ENCODE measurements at regions not wholly inside any gene's neighbourhood (a gene's known extent, or its start where the extent isn't known, plus 50 kb on each side); places are given as distances from the start of the nearest gene placed in this dataset.

DNA sequence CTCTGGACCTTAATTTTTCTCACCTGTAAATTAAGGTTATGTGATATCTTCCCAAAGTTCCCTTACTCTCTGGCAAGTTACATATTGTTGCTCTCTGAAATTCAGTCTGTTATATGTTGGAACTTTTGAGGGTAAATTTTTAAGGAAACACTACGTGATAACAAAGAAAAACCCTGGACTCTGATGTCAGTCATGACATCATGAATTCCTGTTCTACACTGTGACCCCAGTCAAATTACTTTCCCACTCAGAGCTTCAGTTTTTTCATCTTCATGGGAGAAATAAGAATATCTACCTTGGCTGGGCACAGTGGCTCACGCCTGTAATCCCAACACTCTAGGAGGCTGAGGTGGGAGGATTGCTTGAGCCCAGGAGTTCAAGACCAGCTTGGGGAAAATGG is 164.6 kb upstream of the RALGAPA2 start:
- DNase-seq (ENCODE audit: unreplicated experiment): no peak
- no peak overlapping the region for H3K4me3 Mint-ChIP-seq (ENCODE audit: unreplicated experiment)
- no peaks in the 10 kb centered on the region for H3K9me3 Mint-ChIP-seq (ENCODE audit: unreplicated experiment)
- TF ChIP-seq, protein P1, sequence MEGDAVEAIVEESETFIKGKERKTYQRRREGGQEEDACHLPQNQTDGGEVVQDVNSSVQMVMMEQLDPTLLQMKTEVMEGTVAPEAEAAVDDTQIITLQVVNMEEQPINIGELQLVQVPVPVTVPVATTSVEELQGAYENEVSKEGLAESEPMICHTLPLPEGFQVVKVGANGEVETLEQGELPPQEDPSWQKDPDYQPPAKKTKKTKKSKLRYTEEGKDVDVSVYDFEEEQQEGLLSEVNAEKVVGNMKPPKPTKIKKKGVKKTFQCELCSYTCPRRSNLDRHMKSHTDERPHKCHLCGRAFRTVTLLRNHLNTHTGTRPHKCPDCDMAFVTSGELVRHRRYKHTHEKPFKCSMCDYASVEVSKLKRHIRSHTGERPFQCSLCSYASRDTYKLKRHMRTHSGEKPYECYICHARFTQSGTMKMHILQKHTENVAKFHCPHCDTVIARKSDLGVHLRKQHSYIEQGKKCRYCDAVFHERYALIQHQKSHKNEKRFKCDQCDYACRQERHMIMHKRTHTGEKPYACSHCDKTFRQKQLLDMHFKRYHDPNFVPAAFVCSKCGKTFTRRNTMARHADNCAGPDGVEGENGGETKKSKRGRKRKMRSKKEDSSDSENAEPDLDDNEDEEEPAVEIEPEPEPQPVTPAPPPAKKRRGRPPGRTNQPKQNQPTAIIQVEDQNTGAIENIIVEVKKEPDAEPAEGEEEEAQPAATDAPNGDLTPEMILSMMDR (IDR thresholded peaks at IDR 0.05; ENCODE audit: unreplicated experiment): no peak
- no peak overlapping the region for H3K27ac Mint-ChIP-seq (ENCODE audit: low read depth, unreplicated experiment)
- no peaks in the 10 kb centered on the region for H3K36me3 Mint-ChIP-seq (ENCODE audit: insufficient read depth, unreplicated experiment)
- POLR2A ChIA-PET: no interaction called here
- H3K4me1 Mint-ChIP-seq (ENCODE audit: insufficient read depth, unreplicated experiment): no peaks in the 10 kb centered on the region
- H3K27me3 Mint-ChIP-seq (ENCODE audit: insufficient read depth, unreplicated experiment): peaks cover 40% of the 10 kb centered on the region
- intact Hi-C loops (cut with micrococcal nuclease): no loop called here
- BruUV-seq (replicated peaks): no TSS peak
- CTCF ChIA-PET: interaction anchor here (0.6 to 7.6 kb wide), 17 partner anchors 11 to 843 kb away, joined by 3 to 134 read pairs (median 4); partner anchors contain the start of genes KIZ and NKX2-2

DNA sequence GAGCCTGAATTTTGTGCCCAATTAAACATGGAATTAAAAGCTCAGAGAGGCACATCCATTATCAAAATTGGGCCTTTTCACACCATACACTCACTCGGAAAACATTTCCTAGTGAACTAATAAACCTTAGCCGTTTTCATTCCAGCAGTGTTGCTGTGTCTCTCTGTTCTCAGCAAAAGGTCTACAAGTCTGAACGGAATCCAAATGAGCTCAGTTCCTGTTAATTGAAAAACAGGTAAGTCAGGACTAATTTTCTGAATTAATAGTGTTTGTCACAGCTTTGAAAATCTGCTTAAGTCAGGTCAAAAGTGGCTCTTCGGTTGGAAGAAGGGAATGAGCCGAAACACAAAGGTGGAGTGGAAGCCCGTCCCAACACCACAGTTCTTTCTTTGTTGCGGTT is 163.3 kb upstream of the RALGAPA2 start:
- intact Hi-C loops (cut with micrococcal nuclease): no loop called here
- no peak for DNase-seq (ENCODE audit: unreplicated experiment)
- Mint-ChIP-seq H3K27ac (ENCODE audit: low read depth, unreplicated experiment) (no peak overlapping the region), H3K9me3 (ENCODE audit: unreplicated experiment) (no peaks in the 10 kb centered on the region), H3K27me3 (ENCODE audit: insufficient read depth, unreplicated experiment) (peaks cover 52% of the 10 kb centered on the region), H3K4me1 (ENCODE audit: insufficient read depth, unreplicated experiment) (no peaks in the 10 kb centered on the region), H3K36me3 (ENCODE audit: insufficient read depth, unreplicated experiment) (no peaks in the 10 kb centered on the region), H3K4me3 (ENCODE audit: unreplicated experiment) (no peak overlapping the region)
- no TSS peak for BruUV-seq (replicated peaks)
- TF ChIP-seq, protein P1 (IDR thresholded peaks at IDR 0.05; ENCODE audit: unreplicated experiment): no peak
- CTCF ChIA-PET: interaction anchor here (0.5 to 7.6 kb wide), 6 partner anchors 14 to 928 kb away, joined by 3 to 134 read pairs (median 5); no protein-coding TSS in a partner anchor
- POLR2A ChIA-PET: no interaction called here

DNA sequence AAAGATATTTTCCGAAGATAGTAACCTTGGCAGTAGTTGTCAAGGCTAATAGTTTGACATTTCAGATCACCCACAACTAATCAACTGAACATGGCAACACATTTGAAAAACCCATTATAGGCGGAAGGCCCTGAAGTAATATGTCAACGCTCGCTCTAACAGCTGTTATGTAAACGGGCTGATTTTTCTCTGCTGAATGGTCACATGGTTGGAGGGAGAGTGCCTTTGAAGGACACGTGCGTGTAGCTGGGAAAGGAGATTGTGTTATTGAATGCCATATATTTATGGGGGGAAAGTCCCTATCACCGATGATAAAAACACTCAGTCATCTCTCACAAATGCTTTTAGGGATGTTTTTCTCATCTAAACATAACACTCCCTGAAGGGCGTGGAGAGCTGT is 160.0 kb upstream of the RALGAPA2 start:
- no peaks in the 10 kb centered on the region for H3K36me3 Mint-ChIP-seq (ENCODE audit: insufficient read depth, unreplicated experiment)
- no peak overlapping the region for H3K27ac Mint-ChIP-seq (ENCODE audit: low read depth, unreplicated experiment)

DNA sequence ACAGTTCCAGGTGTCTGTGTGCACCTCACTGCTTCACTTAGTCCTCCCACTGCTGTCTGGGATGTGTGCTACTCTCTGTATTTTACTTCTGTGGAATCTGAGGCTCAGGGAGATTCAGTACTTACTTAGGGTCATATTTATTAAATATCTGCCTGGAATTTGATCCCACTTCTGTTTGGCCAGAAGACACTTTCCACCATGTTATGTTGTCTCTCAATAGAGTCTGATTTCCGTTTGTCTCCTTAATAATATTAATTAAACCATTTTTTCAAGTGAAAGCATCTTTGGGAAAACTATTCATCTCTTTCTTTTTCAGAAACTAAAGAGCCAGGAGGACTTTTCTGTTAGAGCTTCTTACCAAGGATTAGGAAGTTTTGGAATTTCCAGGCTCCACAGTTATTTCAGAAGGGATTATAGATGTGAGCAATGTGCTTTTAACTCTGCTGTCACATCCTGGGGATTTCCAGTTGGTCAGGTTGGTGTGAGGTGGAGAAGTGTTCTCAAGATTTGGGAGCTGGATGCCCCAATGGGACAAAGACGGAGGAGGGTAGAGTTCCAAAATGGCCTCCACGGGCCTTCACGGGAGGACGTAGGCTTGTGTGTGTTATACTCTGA is 156.8 kb upstream of the RALGAPA2 start:
- H3K9me3 Mint-ChIP-seq (ENCODE audit: unreplicated experiment): no peaks in the 10 kb centered on the region
- no peak for DNase-seq (ENCODE audit: unreplicated experiment)
- ChIA-PET CTCF (interaction anchor here (0.6 to 2.2 kb wide), 3 partner anchors 9 to 366 kb away, joined by 3 to 11 read pairs (median 7); no protein-coding TSS in a partner anchor), POLR2A (interaction anchor here (0.7 kb wide), 1 partner anchor 354 kb away, joined by 3 read pairs; no protein-coding TSS in a partner anchor)
- no TSS peak for BruUV-seq (replicated peaks)
- no peak overlapping the region for H3K4me3 Mint-ChIP-seq (ENCODE audit: unreplicated experiment)
- no peak overlapping the region for H3K27ac Mint-ChIP-seq (ENCODE audit: low read depth, unreplicated experiment)
- peaks cover 33% of the 10 kb centered on the region for H3K27me3 Mint-ChIP-seq (ENCODE audit: insufficient read depth, unreplicated experiment)
- intact Hi-C loops (cut with micrococcal nuclease): no loop called here
- H3K4me1 Mint-ChIP-seq (ENCODE audit: insufficient read depth, unreplicated experiment): no peaks in the 10 kb centered on the region
- no peaks in the 10 kb centered on the region for H3K36me3 Mint-ChIP-seq (ENCODE audit: insufficient read depth, unreplicated experiment)
- TF ChIP-seq, protein P1 (IDR thresholded peaks at IDR 0.05; ENCODE audit: unreplicated experiment): no peak

More for the DNA sequence above, 160.0 kb upstream of the RALGAPA2 start:
- ChIA-PET POLR2A (interaction anchor here (0.5 to 1.0 kb wide), 2 partner anchors 59 to 625 kb away, joined by 3 read pairs; no protein-coding TSS in a partner anchor), CTCF (interaction anchor here (0.7 to 7.6 kb wide), 4 partner anchors 10 to 700 kb away, joined by 3 to 134 read pairs (median 10); no protein-coding TSS in a partner anchor)
- Mint-ChIP-seq H3K4me1 (ENCODE audit: insufficient read depth, unreplicated experiment) (no peaks in the 10 kb centered on the region), H3K27me3 (ENCODE audit: insufficient read depth, unreplicated experiment) (peaks cover 52% of the 10 kb centered on the region), H3K9me3 (ENCODE audit: unreplicated experiment) (no peaks in the 10 kb centered on the region), H3K4me3 (ENCODE audit: unreplicated experiment) (no peak overlapping the region)
- intact Hi-C loops (cut with micrococcal nuclease): no loop called here
- no TSS peak for BruUV-seq (replicated peaks)
- DNase-seq (ENCODE audit: unreplicated experiment): no peak
- TF ChIP-seq, protein P1 (IDR thresholded peaks at IDR 0.05; ENCODE audit: unreplicated experiment): no peak
